H1 (cell line): ENCODE measurements at regions not wholly inside any gene's neighbourhood (a gene's known extent, or its start where the extent isn't known, plus 50 kb on each side); places are given as distances from the start of the nearest gene placed in this dataset.

Experiments used
- CHD1 ChIP-seq: IDR thresholded peaks from 2 replicates; pipeline ENCODE4 v1.6.1; 2012; ENCODE audit warnings: low read depth, low read length, improper control_type of control experiment
- TF ChIP-seq, protein P1 (sequence below): fragments of 300-600 bp; sonication (generic); IDR thresholded peaks from 2 replicates; pipeline ENCODE4 v1.7.1; 2012; ENCODE audit warnings: low read length, moderate library complexity, mild to moderate bottlenecking, inconsistent platforms; ENCODE audit not compliant: insufficient replicate concordance

DNA sequence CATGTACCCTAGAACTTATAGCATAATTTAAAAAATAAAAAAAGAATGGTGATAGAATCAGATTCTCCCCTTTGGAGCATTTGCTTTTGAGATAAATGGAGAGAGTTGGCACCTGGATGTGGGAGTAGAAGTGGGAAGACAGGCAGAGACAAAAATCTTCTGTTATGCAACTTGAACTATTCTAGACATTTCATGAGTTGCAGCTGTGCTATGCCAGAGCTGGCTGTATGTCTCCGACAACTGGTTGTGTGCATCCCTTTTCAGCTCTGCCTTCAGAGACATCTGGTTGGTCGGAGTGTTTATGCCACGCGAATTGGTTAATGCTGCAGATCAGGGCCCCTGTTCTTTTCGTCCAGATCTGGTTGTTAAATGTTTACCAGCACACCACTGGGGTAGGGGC lies 161.3 kb downstream of the JRKL start (continued):
- TF ChIP-seq, protein P1, sequence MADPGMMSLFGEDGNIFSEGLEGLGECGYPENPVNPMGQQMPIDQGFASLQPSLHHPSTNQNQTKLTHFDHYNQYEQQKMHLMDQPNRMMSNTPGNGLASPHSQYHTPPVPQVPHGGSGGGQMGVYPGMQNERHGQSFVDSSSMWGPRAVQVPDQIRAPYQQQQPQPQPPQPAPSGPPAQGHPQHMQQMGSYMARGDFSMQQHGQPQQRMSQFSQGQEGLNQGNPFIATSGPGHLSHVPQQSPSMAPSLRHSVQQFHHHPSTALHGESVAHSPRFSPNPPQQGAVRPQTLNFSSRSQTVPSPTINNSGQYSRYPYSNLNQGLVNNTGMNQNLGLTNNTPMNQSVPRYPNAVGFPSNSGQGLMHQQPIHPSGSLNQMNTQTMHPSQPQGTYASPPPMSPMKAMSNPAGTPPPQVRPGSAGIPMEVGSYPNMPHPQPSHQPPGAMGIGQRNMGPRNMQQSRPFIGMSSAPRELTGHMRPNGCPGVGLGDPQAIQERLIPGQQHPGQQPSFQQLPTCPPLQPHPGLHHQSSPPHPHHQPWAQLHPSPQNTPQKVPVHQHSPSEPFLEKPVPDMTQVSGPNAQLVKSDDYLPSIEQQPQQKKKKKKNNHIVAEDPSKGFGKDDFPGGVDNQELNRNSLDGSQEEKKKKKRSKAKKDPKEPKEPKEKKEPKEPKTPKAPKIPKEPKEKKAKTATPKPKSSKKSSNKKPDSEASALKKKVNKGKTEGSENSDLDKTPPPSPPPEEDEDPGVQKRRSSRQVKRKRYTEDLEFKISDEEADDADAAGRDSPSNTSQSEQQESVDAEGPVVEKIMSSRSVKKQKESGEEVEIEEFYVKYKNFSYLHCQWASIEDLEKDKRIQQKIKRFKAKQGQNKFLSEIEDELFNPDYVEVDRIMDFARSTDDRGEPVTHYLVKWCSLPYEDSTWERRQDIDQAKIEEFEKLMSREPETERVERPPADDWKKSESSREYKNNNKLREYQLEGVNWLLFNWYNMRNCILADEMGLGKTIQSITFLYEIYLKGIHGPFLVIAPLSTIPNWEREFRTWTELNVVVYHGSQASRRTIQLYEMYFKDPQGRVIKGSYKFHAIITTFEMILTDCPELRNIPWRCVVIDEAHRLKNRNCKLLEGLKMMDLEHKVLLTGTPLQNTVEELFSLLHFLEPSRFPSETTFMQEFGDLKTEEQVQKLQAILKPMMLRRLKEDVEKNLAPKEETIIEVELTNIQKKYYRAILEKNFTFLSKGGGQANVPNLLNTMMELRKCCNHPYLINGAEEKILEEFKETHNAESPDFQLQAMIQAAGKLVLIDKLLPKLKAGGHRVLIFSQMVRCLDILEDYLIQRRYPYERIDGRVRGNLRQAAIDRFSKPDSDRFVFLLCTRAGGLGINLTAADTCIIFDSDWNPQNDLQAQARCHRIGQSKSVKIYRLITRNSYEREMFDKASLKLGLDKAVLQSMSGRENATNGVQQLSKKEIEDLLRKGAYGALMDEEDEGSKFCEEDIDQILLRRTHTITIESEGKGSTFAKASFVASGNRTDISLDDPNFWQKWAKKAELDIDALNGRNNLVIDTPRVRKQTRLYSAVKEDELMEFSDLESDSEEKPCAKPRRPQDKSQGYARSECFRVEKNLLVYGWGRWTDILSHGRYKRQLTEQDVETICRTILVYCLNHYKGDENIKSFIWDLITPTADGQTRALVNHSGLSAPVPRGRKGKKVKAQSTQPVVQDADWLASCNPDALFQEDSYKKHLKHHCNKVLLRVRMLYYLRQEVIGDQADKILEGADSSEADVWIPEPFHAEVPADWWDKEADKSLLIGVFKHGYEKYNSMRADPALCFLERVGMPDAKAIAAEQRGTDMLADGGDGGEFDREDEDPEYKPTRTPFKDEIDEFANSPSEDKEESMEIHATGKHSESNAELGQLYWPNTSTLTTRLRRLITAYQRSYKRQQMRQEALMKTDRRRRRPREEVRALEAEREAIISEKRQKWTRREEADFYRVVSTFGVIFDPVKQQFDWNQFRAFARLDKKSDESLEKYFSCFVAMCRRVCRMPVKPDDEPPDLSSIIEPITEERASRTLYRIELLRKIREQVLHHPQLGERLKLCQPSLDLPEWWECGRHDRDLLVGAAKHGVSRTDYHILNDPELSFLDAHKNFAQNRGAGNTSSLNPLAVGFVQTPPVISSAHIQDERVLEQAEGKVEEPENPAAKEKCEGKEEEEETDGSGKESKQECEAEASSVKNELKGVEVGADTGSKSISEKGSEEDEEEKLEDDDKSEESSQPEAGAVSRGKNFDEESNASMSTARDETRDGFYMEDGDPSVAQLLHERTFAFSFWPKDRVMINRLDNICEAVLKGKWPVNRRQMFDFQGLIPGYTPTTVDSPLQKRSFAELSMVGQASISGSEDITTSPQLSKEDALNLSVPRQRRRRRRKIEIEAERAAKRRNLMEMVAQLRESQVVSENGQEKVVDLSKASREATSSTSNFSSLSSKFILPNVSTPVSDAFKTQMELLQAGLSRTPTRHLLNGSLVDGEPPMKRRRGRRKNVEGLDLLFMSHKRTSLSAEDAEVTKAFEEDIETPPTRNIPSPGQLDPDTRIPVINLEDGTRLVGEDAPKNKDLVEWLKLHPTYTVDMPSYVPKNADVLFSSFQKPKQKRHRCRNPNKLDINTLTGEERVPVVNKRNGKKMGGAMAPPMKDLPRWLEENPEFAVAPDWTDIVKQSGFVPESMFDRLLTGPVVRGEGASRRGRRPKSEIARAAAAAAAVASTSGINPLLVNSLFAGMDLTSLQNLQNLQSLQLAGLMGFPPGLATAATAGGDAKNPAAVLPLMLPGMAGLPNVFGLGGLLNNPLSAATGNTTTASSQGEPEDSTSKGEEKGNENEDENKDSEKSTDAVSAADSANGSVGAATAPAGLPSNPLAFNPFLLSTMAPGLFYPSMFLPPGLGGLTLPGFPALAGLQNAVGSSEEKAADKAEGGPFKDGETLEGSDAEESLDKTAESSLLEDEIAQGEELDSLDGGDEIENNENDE: no peak
- TF ChIP-seq CHD1: no peak
